22Rv1 (cell line): ENCODE measurements at regions not wholly inside any gene's neighbourhood (a gene's known extent, or its start where the extent isn't known, plus 50 kb on each side); places are given as distances from the start of the nearest gene placed in this dataset.

ENCODE experiments used
- CTCF ChIP-seq: fragments of 450-650 bp; IDR thresholded peaks from 2 replicates; pipeline ENCODE4 v1.5.1; 2017; ENCODE audit warnings: mild to moderate bottlenecking
- ZFX ChIP-seq: fragments of 450-650 bp; IDR thresholded peaks from 2 replicates; pipeline ENCODE4 v1.6.1; 2017; ENCODE audit warnings: antibody characterized with exemption, borderline replicate concordance

- TF ChIP-seq CTCF (no peak), ZFX (no peak)
These were observed 216.8 kb upstream of the ZNF32 start for GRCh38 chr10:43865265-43866135.
